ENCODE measurements at regions not wholly inside any gene's neighbourhood (a gene's known extent, or its start where the extent isn't known, plus 50 kb on each side); places are given as distances from the start of the nearest gene placed in this dataset.

GRCh38 chr11:11776714-11777113, 65.1 kb upstream of the USP47 start:
- TF ChIP-seq, protein P1, sequence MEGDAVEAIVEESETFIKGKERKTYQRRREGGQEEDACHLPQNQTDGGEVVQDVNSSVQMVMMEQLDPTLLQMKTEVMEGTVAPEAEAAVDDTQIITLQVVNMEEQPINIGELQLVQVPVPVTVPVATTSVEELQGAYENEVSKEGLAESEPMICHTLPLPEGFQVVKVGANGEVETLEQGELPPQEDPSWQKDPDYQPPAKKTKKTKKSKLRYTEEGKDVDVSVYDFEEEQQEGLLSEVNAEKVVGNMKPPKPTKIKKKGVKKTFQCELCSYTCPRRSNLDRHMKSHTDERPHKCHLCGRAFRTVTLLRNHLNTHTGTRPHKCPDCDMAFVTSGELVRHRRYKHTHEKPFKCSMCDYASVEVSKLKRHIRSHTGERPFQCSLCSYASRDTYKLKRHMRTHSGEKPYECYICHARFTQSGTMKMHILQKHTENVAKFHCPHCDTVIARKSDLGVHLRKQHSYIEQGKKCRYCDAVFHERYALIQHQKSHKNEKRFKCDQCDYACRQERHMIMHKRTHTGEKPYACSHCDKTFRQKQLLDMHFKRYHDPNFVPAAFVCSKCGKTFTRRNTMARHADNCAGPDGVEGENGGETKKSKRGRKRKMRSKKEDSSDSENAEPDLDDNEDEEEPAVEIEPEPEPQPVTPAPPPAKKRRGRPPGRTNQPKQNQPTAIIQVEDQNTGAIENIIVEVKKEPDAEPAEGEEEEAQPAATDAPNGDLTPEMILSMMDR (IDR thresholded peaks at IDR 0.05) = no peak
- TF ChIP-seq POLR2A (IDR thresholded peaks at IDR 0.05) (no peak), EP300 (IDR thresholded peaks at IDR 0.05) (no peak)
